ENCODE measurements at regions not wholly inside any gene's neighbourhood (a gene's known extent, or its start where the extent isn't known, plus 50 kb on each side); places are given as distances from the start of the nearest gene placed in this dataset.

- DNase-seq (ENCODE audit: low read depth) = no peak
Observed at GRCh38 chr6:15872241-15873103, 209.6 kb upstream of the DTNBP1 start.

- no peak for DNase-seq (ENCODE audit: low read depth)
Observed at GRCh38 chr6:15871276-15871675, 208.4 kb upstream of the DTNBP1 start.

DNA sequence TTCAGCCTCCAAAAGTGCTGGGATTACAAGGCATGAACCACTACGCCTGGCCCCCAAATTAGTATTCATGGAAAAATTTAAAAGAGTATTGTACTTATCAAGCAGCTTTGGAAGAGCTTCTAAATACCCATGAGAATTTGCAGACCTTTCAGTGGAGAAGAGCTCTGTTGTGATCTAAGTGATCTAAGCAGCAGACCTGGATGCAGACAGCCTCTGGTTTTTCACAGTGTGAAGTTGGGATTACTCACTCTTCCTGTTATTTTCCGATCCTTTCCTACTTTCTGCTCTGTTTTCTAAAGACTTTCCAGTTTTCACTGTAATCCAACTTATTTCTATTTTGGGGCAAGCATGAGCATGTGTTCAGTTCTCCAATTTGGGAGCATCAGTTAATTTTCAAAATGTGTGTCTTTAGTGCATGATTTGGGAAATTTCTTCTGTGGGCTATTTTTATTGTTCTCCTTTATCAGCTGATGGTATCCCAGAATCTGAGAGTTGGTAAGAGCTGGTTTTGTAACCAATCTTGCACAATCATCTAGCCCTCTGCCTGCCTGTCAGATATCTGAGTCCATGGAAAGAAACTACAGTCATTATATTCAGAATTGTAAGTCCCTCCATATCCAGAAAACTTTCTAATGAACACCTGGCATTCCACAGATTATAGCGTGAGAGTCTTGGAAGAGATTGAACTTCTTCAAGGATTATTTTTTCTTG is 207.7 kb upstream of the DTNBP1 start:
- no peak for DNase-seq (ENCODE audit: low read depth)

- no peak for DNase-seq (ENCODE audit: low read depth)
Observed at GRCh38 chr6:15864708-15865062, 201.9 kb upstream of the DTNBP1 start.

GRCh38 chr6:15864038-15864707 is 201.3 kb upstream of the DTNBP1 start:
- DNase-seq (ENCODE audit: low read depth) = no peak

DNA sequence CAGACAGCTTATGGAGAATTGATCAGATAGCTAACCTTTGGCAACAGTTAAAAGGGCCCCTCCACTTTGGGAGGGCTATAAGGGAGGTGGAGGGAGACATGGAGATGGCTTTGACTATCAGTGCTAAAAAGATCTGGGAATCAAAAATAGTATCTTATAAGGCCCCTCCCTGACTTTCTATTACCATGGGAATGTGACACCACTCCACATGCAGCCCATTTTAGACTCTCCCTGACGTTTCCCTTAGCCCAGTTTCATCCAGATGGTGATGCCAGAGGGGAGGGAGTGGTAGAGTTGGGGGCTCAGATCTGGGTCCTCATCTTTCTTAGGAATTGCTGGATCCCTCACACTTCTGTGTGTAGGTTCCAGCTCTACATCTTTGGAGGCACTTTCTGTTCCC is 200.0 kb upstream of the DTNBP1 start:
- DNase-seq (ENCODE audit: low read depth) = no peak

- DNase-seq (ENCODE audit: low read depth) = no peak
Observed at GRCh38 chr6:15861486-15861885, 198.7 kb upstream of the DTNBP1 start.

DNA sequence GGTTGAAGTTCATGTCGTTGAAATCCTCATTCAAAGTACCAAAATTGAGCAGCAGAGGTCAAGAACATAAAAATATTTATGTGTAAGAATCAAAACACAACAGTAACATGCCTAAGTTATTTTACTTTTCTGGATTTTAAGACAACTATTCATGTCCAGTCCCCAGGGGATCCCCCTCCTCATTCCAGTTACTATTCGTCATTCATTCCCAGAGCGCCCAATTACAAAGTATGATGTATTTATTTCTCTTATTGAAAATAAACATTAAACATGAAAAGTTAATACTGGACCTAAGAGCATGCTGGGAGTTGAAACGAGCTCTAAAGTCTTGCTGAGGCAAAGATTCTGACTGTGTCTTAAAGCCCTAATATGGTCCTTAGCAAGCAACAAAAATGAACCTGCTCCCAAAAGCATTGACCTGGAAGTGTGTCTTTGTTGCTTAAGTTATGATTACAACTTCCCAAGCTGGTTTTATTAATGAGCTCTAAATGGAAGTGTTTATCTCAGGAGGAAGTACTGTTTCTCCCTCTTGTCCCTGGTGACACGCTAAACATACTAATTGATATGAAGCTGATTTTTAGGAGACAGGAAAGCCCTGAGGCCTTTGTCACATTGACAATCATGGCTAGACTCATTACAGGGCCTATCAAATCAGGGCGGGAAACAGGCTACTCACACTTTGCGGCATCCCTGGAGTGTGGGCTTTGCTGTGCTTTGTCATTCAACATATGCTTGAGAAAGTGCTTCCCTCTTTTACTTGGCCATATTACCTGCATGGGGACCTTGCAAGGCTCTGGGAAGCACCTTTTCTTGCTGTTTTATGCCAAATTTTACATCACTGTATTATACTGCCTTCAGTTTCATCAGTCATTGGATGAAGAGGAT is 192.2 kb upstream of the DTNBP1 start:
- DNase-seq (ENCODE audit: low read depth) = no peak

- no peak for DNase-seq (ENCODE audit: low read depth)
Observed at GRCh38 chr6:15854378-15854777, 191.6 kb upstream of the DTNBP1 start.

DNA sequence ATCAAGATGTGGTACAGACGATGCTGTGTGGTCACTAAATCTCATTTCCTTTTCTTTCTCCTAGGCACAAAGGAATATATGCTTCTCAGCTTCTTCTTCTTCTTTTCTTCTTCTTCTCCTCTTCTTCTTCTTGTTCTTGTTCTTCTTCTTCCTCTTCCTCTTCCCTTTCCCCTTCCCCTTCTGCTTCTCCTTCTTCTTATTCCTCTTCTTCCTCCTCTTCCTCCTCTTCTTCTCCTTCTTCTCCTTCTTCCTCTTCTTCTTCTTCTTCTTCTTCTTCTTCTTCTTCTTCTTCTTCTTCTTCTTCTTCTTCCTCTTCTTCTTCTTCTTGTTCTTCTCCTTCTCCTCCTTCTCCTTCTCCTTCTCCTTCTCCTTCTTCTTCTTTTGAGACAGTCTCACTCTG is 190.4 kb upstream of the DTNBP1 start:
- no peak for DNase-seq (ENCODE audit: low read depth)

- no peak for DNase-seq (ENCODE audit: low read depth)
Observed at GRCh38 chr6:15852289-15852688, 189.5 kb upstream of the DTNBP1 start.

DNA sequence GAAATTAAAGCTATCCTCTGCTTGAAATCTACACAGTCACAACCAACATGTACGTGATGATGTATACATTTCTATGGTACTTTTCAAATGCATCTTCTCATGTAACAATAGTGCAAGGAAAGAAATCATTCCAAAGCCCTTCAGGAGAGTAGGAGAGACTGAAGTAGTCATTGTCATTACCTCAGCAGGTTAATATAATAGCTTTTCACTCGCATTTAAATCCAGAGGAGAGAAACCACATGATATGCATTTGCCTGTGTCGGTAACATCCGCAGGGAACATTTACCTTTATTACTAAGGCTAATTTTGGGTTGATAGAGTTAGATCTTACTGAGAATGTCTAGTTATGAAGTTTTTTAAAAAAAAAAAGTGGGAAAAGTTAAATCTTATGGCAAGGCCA is 186.6 kb upstream of the DTNBP1 start:
- DNase-seq (ENCODE audit: low read depth) = no peak

DNA sequence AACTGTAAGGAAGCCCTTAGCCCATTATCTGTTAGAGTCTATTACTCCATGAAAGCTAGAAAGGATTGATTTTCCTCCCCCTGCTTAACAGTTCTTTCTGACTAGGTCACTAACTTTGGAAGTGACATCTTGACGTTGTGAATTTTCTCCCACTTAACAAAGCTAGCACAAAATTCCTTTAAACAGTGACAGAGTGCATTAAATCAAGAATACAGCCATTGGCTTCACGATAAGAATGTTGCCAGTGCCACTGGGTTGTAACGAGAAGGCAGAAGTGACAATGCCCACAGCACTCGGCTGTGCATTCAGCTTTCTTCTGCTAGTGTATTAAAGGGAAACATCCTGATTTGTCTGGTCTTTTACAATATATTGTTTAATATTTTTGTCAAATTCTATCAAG is 182.7 kb upstream of the DTNBP1 start:
- DNase-seq (ENCODE audit: low read depth) = no peak

- no peak for DNase-seq (ENCODE audit: low read depth)
Observed at GRCh38 chr6:15843764-15844163, 180.9 kb upstream of the DTNBP1 start.

GRCh38 chr6:15843226-15843625 is 180.4 kb upstream of the DTNBP1 start:
- no peak for DNase-seq (ENCODE audit: low read depth)

DNA sequence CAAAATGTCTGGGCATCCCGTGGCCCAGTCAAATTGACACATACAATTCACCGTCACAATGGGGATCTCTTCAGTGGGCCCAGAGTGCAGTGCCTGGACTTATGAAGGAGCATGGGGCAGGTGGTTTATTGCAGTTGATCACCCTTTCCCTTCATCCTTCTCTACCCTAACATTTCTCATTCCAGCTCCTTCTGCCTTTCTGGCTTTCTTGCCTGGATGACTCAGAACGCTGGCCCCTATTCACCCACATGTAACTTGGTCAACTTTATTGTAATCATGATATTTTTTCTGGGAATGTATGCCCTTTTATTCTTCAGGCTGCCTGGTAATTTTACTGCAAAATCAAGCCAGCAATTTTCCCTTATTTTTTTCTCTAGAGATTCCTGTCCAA is 179.9 kb upstream of the DTNBP1 start:
- DNase-seq (ENCODE audit: low read depth) = no peak

DNA sequence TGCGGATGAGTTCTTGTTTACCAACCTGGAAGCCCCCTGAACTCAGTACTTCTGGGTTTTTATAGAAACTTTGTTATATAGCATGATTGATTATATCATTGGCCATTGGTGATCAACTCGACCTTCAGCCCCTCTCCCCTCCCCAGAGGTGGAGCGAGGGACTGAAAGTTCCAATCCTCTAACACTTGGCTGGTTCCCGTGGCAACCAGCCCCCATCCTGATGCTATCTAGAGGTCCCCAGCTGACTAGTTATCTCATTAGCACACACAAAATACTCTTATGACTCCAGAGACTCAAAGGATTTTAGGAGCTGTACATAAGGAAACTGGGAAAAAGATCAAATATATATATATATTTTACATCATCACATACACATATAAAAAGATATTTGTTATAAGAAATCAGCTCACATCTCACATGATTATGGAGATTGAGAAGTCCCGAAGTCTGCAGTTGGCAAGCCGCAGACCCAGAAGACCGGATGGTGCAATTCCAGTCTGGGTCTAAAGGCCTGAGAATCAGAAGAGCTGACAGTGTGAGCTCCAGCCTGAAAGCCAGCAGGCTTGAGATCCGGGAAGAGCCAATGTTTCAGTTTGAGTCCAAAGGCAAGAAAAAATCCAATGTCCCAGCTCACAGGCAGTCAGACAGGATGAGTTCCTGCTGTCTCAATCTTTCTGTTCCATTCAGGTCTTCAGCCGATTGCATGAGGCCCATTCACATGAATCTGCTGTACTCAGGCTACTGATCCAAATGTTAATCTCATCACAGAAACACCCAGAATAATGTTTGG is 179.3 kb upstream of the DTNBP1 start:
- DNase-seq (ENCODE audit: low read depth) = no peak

DNA sequence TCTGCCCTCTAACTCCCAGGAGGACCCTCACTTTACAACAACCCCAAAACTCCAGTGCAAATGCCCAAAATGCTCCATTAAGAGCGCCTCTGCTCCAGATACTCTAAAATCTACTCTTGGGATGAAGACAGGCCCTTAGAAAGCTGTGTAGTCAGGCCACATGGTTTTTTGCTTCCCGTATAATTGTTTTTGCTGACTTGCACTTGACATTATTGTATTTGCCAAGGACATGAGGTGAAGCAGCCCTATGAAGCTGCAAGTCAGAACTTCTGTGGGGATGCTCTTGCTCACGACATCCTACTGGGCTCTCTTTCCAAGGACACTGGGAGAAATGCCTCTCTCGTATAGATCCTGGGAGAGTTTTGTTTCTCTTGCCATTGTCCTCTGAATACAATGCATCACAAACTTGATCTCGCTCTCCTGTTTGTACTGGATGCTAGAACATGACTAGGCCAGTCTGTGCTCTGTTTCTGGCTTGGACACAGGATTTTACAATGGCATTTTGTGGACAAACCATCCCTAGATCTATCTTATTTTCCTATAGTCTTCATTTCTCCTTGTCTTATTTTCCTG is 177.2 kb upstream of the DTNBP1 start:
- DNase-seq (ENCODE audit: low read depth) = no peak

DNA sequence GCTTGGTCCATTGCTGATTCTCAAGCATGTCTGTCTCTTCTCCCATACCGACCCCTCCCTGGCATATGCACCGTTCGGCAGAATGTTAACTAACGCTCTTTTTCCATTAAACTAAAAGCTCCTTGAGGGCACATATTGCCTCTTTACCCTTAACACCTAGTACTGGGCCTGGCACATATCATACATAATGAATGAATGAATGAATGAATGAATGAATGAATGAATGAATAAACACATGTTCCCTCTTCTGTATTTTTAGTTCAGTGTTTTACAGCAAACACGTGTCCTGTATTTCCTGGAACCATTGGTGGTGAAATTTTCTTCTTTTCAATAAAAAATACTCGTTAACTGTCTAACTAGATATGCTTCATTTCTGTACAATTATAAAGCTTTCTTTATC is 174.4 kb upstream of the DTNBP1 start:
- DNase-seq (ENCODE audit: low read depth) = no peak

DNA sequence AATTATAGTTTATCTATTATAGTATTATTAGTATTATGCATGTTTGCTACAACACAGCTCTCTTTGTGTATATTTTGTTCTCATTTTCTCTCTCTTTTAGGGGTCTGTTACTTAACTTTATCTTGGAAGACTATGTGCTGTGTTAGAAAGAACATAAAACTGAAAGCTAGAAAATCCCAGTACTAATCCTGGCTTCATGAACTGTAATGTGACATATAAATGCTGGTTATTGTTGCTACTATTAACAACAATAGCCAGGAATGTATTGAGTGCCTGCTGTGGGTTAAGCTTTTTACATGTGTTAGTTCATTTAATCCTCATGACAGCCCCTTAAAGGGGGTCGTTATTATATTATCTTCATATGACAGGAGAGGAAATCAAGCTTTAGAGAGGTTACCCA is 170.0 kb upstream of the DTNBP1 start:
- no peak for DNase-seq (ENCODE audit: low read depth)

DNA sequence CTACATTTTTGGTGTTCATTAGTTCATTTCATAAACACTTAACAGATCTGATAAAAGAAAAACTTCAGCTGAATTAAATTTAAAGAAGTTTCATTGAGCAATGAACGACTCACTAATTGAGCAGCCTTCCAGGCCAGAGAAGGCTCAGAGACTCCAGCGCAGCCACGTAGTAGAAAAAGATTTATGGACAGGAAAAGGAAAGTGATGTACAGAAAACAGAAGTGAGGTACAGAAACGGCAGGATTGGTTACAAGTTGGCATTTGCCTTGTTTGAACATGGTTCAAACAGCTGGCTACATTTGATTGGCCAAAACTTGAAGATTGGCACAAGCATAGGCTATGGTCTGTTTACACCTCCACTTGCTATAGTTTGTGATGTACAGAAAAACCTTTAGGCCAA is 166.3 kb upstream of the DTNBP1 start:
- no peak for DNase-seq (ENCODE audit: low read depth)
